Fibroblast of peridontal ligament (primary cell): ENCODE measurements at regions not wholly inside any gene's neighbourhood (a gene's known extent, or its start where the extent isn't known, plus 50 kb on each side); places are given as distances from the start of the nearest gene placed in this dataset.
"Not testable (repeated sequence)": the region's sequence is repeated elsewhere in the genome, so short reads cannot be mapped to it uniquely, and the experiment has no call there.

Experiments
- DNase-seq: peaks from one replicate; pipeline ENCODE4 v3.0.0-alpha.2; 2010; ENCODE audit errors: extremely low read depth

GRCh38 chr2:132068407-132068806 is 93.3 kb downstream of the ANKRD30BL start:
- DNase-seq = not testable (repeated sequence)

- DNase-seq = not testable (repeated sequence)
Measured at GRCh38 chr2:132065391-132065790, 96.4 kb downstream of the ANKRD30BL start.

GRCh38 chr2:132039609-132040236 is 122.0 kb downstream of the ANKRD30BL start:
- not testable (repeated sequence) for DNase-seq

- DNase-seq = not testable (repeated sequence)
Measured at GRCh38 chr2:132038883-132039235, 122.9 kb downstream of the ANKRD30BL start.

GRCh38 chr2:132038179-132038882 is 123.4 kb downstream of the ANKRD30BL start:
- DNase-seq = no peak

- no peak for DNase-seq
Measured at GRCh38 chr2:132037527-132038178, 124.1 kb downstream of the ANKRD30BL start.

GRCh38 chr2:132034646-132035045 is 127.1 kb downstream of the ANKRD30BL start:
- no peak for DNase-seq

- no peak for DNase-seq
Measured at GRCh38 chr2:132033949-132034348, 127.8 kb downstream of the ANKRD30BL start.

- DNase-seq = no peak
Measured at GRCh38 chr2:132033365-132033764, 128.4 kb downstream of the ANKRD30BL start.

- not testable (repeated sequence) for DNase-seq
Measured at GRCh38 chr2:132012046-132012445, 149.7 kb downstream of the ANKRD30BL start.

GRCh38 chr2:132009874-132010521 is 151.8 kb downstream of the ANKRD30BL start:
- no peak for DNase-seq

- no peak for DNase-seq
Measured at GRCh38 chr2:132009177-132009873, 152.4 kb downstream of the ANKRD30BL start.

- DNase-seq = not testable (repeated sequence)
Measured at GRCh38 chr2:131990751-131991150, 171.0 kb downstream of the ANKRD30BL start.

- DNase-seq = not testable (repeated sequence)
Measured at GRCh38 chr2:131966671-131967070, 195.1 kb downstream of the ANKRD30BL start.

GRCh38 chr2:131966256-131966655 is 195.5 kb downstream of the ANKRD30BL start:
- no peak for DNase-seq

GRCh38 chr2:131958019-131958609 is 203.6 kb downstream of the ANKRD30BL start:
- DNase-seq = not testable (repeated sequence)

- not testable (repeated sequence) for DNase-seq
Measured at GRCh38 chr2:131948641-131949040, 213.1 kb downstream of the ANKRD30BL start.

GRCh38 chr2:131923287-131923686 is 238.5 kb downstream of the ANKRD30BL start:
- peak; percentile 20 for DNase-seq

GRCh38 chr2:131922854-131923253 is 238.9 kb downstream of the ANKRD30BL start:
- DNase-seq = peak; percentile 33
